ENCODE measurements at regions not wholly inside any gene's neighbourhood (a gene's known extent, or its start where the extent isn't known, plus 50 kb on each side); places are given as distances from the start of the nearest gene placed in this dataset.

DNA sequence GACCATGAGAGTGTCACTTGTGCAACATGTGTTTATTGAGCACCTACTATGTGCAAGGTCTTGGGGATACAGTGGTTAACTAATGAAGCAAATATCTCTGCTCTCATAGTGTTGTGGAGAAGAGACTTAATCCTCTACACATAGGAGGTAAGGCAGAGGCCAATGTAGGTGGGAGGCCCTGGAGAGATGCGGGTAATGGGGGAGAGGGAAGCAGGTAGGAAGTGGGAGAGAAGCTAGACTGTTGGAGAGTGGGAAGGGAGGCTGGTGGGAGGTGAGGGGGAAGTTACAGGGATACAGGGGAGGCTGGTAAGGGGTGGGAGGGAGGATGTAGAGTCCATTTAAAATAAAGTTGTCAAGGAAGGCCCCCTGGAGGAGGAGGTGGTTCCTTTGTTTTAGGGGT is 240.0 kb downstream of the MIAT start:
- WGBS (ENCODE audit: extremely low coverage, insufficient read length, low lambda C conversion rate) = no CpG with 5 or more reads among the region's 1 CpG
- Histone ChIP-seq H3K23me2 (ENCODE audit: insufficient read length, low read depth, low read length, poor library complexity, severe bottlenecking) (no peaks in the 10 kb centered on the region), H4K5ac (ENCODE audit: insufficient read length, low read depth, low read length) (no peak overlapping the region), H3K27me3 (ENCODE audit: insufficient read depth, low read length) (no peaks in the 10 kb centered on the region; the same call in 1 of the 2 replicates), H3K14ac (ENCODE audit: insufficient read depth, low read length) (no peak overlapping the region), H4K91ac (ENCODE audit: insufficient read length, low read depth, low read length) (no peak overlapping the region), H2BK20ac (ENCODE audit: low read depth, low read length, poor library complexity, severe bottlenecking) (no peak overlapping the region), H3K4me2 (ENCODE audit: insufficient read depth, insufficient read length, low read length) (no peak overlapping the region), H3K79me1 (ENCODE audit: insufficient read depth, low read depth, low read length, poor library complexity, severe bottlenecking) (no peaks in the 10 kb centered on the region), H2BK12ac (ENCODE audit: insufficient read length, low read depth, low read length) (no peak overlapping the region), H2BK15ac (ENCODE audit: low read depth, low read length) (no peak overlapping the region), H2BK120ac (ENCODE audit: low read depth, low read length, poor library complexity, severe bottlenecking) (no peak overlapping the region), H4K8ac (replicated peaks; ENCODE audit: insufficient read length, low read depth, low read length) (no peak overlapping the region), H3K4ac (ENCODE audit: low read depth, low read length) (no peak overlapping the region), H3K9ac (ENCODE audit: extremely low read depth, insufficient read length, low read length) (no peak overlapping the region), H2AFZ (ENCODE audit: low read length) (no peak overlapping the region), H3K4me1 (ENCODE audit: insufficient read depth, low read length) (no peaks in the 10 kb centered on the region; the same call in 1 of the 2 replicates), H2BK5ac (ENCODE audit: insufficient read length, low read length) (no peak overlapping the region), H3K9me3 (ENCODE audit: control insufficient read depth, low read depth, low read length) (no peaks in the 10 kb centered on the region), H4K20me1 (ENCODE audit: control insufficient read depth, insufficient read depth, insufficient read length) (no peaks in the 10 kb centered on the region), H3K27ac (ENCODE audit: insufficient read length, low read depth, low read length) (no peak overlapping the region), H3K56ac (ENCODE audit: insufficient read length, low read depth, low read length) (no peak overlapping the region), H2AK5ac (ENCODE audit: insufficient read length, low read length) (no peak overlapping the region), H3K18ac (ENCODE audit: insufficient read length, low read depth, low read length) (no peak overlapping the region), H3K79me2 (ENCODE audit: insufficient read depth, low read length) (no peaks in the 10 kb centered on the region), H3K23ac (ENCODE audit: insufficient read length, low read depth, low read length) (no peak overlapping the region), H3T11ph (ENCODE audit: low read length) (no peak overlapping the region)
- H3K27ac Mint-ChIP-seq = no peak overlapping the region
- H3K9me3 Mint-ChIP-seq = no peaks in the 10 kb centered on the region
- TF ChIP-seq, protein P1, sequence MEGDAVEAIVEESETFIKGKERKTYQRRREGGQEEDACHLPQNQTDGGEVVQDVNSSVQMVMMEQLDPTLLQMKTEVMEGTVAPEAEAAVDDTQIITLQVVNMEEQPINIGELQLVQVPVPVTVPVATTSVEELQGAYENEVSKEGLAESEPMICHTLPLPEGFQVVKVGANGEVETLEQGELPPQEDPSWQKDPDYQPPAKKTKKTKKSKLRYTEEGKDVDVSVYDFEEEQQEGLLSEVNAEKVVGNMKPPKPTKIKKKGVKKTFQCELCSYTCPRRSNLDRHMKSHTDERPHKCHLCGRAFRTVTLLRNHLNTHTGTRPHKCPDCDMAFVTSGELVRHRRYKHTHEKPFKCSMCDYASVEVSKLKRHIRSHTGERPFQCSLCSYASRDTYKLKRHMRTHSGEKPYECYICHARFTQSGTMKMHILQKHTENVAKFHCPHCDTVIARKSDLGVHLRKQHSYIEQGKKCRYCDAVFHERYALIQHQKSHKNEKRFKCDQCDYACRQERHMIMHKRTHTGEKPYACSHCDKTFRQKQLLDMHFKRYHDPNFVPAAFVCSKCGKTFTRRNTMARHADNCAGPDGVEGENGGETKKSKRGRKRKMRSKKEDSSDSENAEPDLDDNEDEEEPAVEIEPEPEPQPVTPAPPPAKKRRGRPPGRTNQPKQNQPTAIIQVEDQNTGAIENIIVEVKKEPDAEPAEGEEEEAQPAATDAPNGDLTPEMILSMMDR (conservative IDR thresholded peaks at IDR 0.05) = no peak
- no peak overlapping the region for H3K4me3 Mint-ChIP-seq
- H3K27me3 Mint-ChIP-seq (ENCODE audit: low read depth) = peaks cover 44% of the 10 kb centered on the region
- peaks cover 30 to 35% of the 10 kb centered on the region in 2 experiments for H3K4me1 Mint-ChIP-seq
- peak; percentile 12 for DNase-seq
- no peaks in the 10 kb centered on the region; a peak in 1 of 7 replicates for H3K36me3 Mint-ChIP-seq (ENCODE audit: insufficient read depth in 1 of 3, low read depth in 3 of 3)
